BJ (cell line): ENCODE measurements at regions not wholly inside any gene's neighbourhood (a gene's known extent, or its start where the extent isn't known, plus 50 kb on each side); places are given as distances from the start of the nearest gene placed in this dataset.

Source experiments
- CTCF ChIA-PET: fragments of 350-600 bp; formaldehyde crosslinking; extraction: SDS; loops from one replicate; lab custom pipeline; 2021; ENCODE audit warnings: antibody characterized with exemption, inconsistent platforms; lab: Yijun Ruan, JAX
- POLR2A ChIA-PET: fragments of 300-600 bp; sonication (Branson Sonifier 250); formaldehyde crosslinking; extraction: SDS; loops from one replicate; lab custom pipeline; 2021; ENCODE audit warnings: antibody characterized with exemption; lab: Charles Lee
- DNase-seq: peaks from one replicate; pipeline ENCODE4 v3.0.0-alpha.2; 2011; ENCODE audit warnings: low read depth
- H3K27me3 ChIP-seq: 2 replicates; pipeline ENCODE4 v1.6.0; 2011; ENCODE audit warnings: low read length; ENCODE audit not compliant: control insufficient read depth, insufficient read depth
- H3K36me3 ChIP-seq: 2 replicates; pipeline ENCODE4 v1.5.1; 2011; ENCODE audit warnings: low read length; ENCODE audit not compliant: control insufficient read depth, insufficient read depth
- H3K4me3 ChIP-seq: 2 replicates; pipeline ENCODE4 v1.5.1; 2011; ENCODE audit warnings: low read depth, mild to moderate bottlenecking, control low read depth, low read length
- CTCF ChIP-seq: IDR thresholded peaks from 2 replicates; pipeline ENCODE4 v1.5.1; 2011; ENCODE audit warnings: low read depth, mild to moderate bottlenecking, control low read depth, inconsistent platforms, low read length, moderate library complexity; ENCODE audit not compliant: insufficient read depth

DNA sequence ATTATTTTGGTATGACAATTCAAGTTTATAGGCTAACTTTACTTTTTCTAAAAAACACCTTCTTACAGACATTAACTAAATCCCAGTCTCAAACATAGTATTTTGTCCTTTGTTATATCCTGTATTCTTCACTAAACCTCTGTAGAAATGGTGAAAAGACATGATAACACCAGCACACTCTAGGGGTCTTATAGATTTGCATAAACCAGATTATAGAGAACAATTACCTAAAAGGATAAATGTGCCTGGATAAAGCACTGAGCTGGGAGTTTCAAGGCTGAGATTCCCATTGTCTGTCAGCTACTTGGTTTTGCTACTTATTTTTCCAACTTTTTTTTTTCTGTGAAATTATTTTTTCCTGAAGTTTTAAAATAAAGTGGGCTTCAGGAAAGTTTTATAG, 1288.6 kb upstream of the TMPRSS15 start:
- ChIA-PET CTCF (no interaction called here), POLR2A (no interaction called here)
- Histone ChIP-seq H3K27me3 (no peaks in the 10 kb centered on the region), H3K4me3 (no peak overlapping the region), H3K36me3 (no peaks in the 10 kb centered on the region)
- no peak for TF ChIP-seq CTCF
- no peak for DNase-seq

DNA sequence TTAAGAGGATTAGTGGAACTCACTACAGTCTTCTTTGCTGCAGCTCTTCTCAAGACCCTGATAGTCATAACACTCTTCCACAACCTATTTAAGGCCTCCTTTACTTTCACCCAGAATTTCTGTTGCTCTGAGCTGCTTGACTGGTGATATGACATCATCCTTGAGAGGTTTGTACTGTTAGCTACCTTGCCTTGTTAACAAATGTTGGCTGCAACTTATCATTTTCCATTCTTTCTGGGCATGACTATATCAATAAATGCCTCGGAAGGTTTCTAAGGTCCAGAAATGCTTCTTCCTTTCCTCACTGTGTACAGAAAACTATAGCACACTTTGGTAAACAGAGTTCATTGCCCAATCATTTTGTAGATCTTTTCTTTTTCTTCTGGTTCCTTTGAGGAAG, 1292.2 kb upstream of the TMPRSS15 start:
- H3K36me3 ChIP-seq, result no peaks in the 10 kb centered on the region
- CTCF ChIA-PET, result no interaction called here
- H3K27me3 ChIP-seq, result no peaks in the 10 kb centered on the region
- no peak overlapping the region for H3K4me3 ChIP-seq
- no peak for TF ChIP-seq CTCF
- POLR2A ChIA-PET, result no interaction called here
- no peak for DNase-seq

- DNase-seq, result no peak
- Histone ChIP-seq H3K4me3 (no peak overlapping the region), H3K36me3 (no peaks in the 10 kb centered on the region), H3K27me3 (no peaks in the 10 kb centered on the region)
- CTCF ChIA-PET, result no interaction called here
- POLR2A ChIA-PET, result no interaction called here
- TF ChIP-seq CTCF, result no peak
These were observed 1296.9 kb upstream of the TMPRSS15 start for GRCh38 chr21:19700476-19700875.

DNA sequence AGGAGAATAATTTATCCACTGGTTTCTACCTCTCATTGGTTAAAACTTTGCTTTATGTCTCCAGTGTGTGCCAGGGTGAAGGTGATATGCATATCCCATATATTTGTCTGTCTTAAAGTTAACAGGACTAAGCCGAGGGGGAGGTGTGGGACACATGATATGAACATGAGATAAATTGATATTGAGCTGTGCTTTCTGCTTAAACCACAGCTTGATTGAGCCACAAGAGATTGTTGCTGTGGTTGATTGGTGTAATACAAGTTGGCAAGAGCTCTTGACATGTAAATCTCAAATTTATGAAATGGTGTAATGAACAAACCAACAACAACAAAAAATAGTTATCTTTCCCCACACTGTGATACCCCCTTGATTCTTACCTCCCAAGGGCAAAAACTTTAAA, 1295.5 kb upstream of the NCAM2 start:
- no peak for TF ChIP-seq CTCF
- Histone ChIP-seq H3K36me3 (no peaks in the 10 kb centered on the region), H3K27me3 (no peaks in the 10 kb centered on the region), H3K4me3 (no peak overlapping the region)
- DNase-seq, result no peak
- ChIA-PET POLR2A (no interaction called here), CTCF (interaction anchor here (0.6 kb wide), 1 partner anchor 78 kb away, joined by 4 read pairs; no protein-coding TSS in a partner anchor)

GRCh38 chr21:19704832-19705231, 1293.4 kb upstream of the NCAM2 start:
- no peak for TF ChIP-seq CTCF
- CTCF ChIA-PET, result no interaction called here
- no peak for DNase-seq
- POLR2A ChIA-PET, result no interaction called here
- H3K4me3 ChIP-seq, result no peak overlapping the region
- no peaks in the 10 kb centered on the region for H3K36me3 ChIP-seq
- no peaks in the 10 kb centered on the region for H3K27me3 ChIP-seq
